Neural cell (in vitro differentiated cells): ENCODE measurements at regions not wholly inside any gene's neighbourhood (a gene's known extent, or its start where the extent isn't known, plus 50 kb on each side); places are given as distances from the start of the nearest gene placed in this dataset.

Source experiments
- H2AFZ ChIP-seq: fragments of 200-600, 300-800 bp; sonication (generic), shearing (Covaris generic); 2 replicates; pipeline ENCODE4 v1.6.0; 2014; ENCODE audit warnings: low read depth, mild to moderate bottlenecking, antibody characterized with exemption, low read length, moderate library complexity
- H3F3A ChIP-seq: fragments of 200-600 bp; shearing (Covaris generic); 2 replicates; pipeline ENCODE4 v1.6.1; 2016; ENCODE audit warnings: mild to moderate bottlenecking, moderate library complexity, mixed read lengths, antibody characterized with exemption, low read length; ENCODE audit not compliant: insufficient read depth, poor library complexity, severe bottlenecking
- H3K27ac ChIP-seq: fragments of 200-600, 300-800 bp; sonication (generic), shearing (Covaris generic); 2 replicates; pipeline ENCODE4 v1.5.1; 2014; ENCODE audit warnings: mild to moderate bottlenecking, low read length, moderate library complexity
- H3K27me3 ChIP-seq: fragments of 300-800, 200-600 bp; sonication (generic), shearing (Covaris generic); 2 replicates; pipeline ENCODE4 v1.6.0; 2014; ENCODE audit warnings: mild to moderate bottlenecking, low read depth, low read length, moderate library complexity; ENCODE audit not compliant: insufficient read depth
- H3K36me3 ChIP-seq: fragments of 300-800, 200-600 bp; sonication (generic), shearing (Covaris generic); 2 replicates; pipeline ENCODE4 v1.5.1; 2014; ENCODE audit warnings: mild to moderate bottlenecking, antibody characterized with exemption, low read length, moderate library complexity; ENCODE audit not compliant: insufficient read depth
- H3K4me2 ChIP-seq: fragments of 300-800, 200-600 bp; sonication (generic), shearing (Covaris generic); 2 replicates; pipeline ENCODE4 v1.6.0; 2014; ENCODE audit warnings: mild to moderate bottlenecking, low read length
- H3K4me3 ChIP-seq: fragments of 300-800, 200-600 bp; sonication (generic), shearing (Covaris generic); 2 replicates; pipeline ENCODE4 v1.5.1; 2014; ENCODE audit warnings: mild to moderate bottlenecking, low read length, moderate library complexity
- H3K79me2 ChIP-seq: fragments of 200-600 bp; shearing (Covaris generic); replicated peaks from 2 replicates; pipeline ENCODE4 v1.6.0; 2014; ENCODE audit warnings: mild to moderate bottlenecking, low read length, moderate library complexity; ENCODE audit not compliant: insufficient read depth
- H3K9ac ChIP-seq: fragments of 300-800, 200-600 bp; sonication (generic), shearing (Covaris generic); 2 replicates; pipeline ENCODE4 v1.6.1; 2016; ENCODE audit warnings: mild to moderate bottlenecking, low read length, mixed read lengths
- H3K9me2 ChIP-seq: fragments of 200-600 bp; shearing (Covaris generic); 2 replicates; pipeline ENCODE4 v1.6.1; 2016; ENCODE audit warnings: mild to moderate bottlenecking, low read length, mixed read lengths; ENCODE audit not compliant: insufficient read depth
- H3K9me3 ChIP-seq: fragments of 200-600, 300-800 bp; sonication (generic), shearing (Covaris generic); 2 replicates; pipeline ENCODE4 v1.6.1; 2016; ENCODE audit warnings: mild to moderate bottlenecking, mixed run types, low read length, moderate library complexity, mixed read lengths
- H4K20me1 ChIP-seq: fragments of 200-600 bp; shearing (Covaris generic); 2 replicates; pipeline ENCODE4 v1.6.1; 2016; ENCODE audit warnings: mild to moderate bottlenecking, mixed run types; ENCODE audit not compliant: insufficient read depth
- EP300 ChIP-seq: fragments of 450-650 bp; conservative IDR thresholded peaks from 2 replicates; pipeline ENCODE4 v1.6.1; 2014; ENCODE audit warnings: antibody characterized with exemption, mild to moderate bottlenecking, moderate library complexity; ENCODE audit not compliant: poor library complexity, severe bottlenecking
- EZH2 ChIP-seq: fragments of 200-600, 300-800 bp; shearing (Covaris generic), sonication (generic); IDR thresholded peaks from 2 replicates; pipeline ENCODE4 v1.6.1; 2014; ENCODE audit warnings: antibody characterized with exemption, low read length, borderline replicate concordance, mild to moderate bottlenecking; ENCODE audit not compliant: insufficient read depth, poor library complexity, severe bottlenecking
- MXI1 ChIP-seq: fragments of 450-650 bp; conservative IDR thresholded peaks from 2 replicates; pipeline ENCODE4 v1.6.1; 2014; ENCODE audit warnings: antibody characterized with exemption, mild to moderate bottlenecking; ENCODE audit not compliant: poor library complexity, severe bottlenecking
- POLR2AphosphoS5 ChIP-seq: IDR thresholded peaks from 2 replicates; pipeline ENCODE4 v1.6.1; 2012
- RAD21 ChIP-seq: fragments of 450-650 bp; conservative IDR thresholded peaks from 2 replicates; pipeline ENCODE4 v1.6.1; 2014; ENCODE audit warnings: antibody characterized with exemption, mild to moderate bottlenecking, moderate library complexity
- SMC3 ChIP-seq: fragments of 450-650 bp; conservative IDR thresholded peaks from 2 replicates; pipeline ENCODE4 v1.6.1; 2014; ENCODE audit warnings: antibody characterized with exemption, mild to moderate bottlenecking, moderate library complexity; ENCODE audit not compliant: poor library complexity
- TAF1 ChIP-seq: IDR thresholded peaks from 2 replicates; pipeline ENCODE4 v1.6.1; 2012; ENCODE audit warnings: low read depth
- TF ChIP-seq, protein P1 (sequence below): fragments of 450-650 bp; IDR thresholded peaks from 2 replicates; pipeline ENCODE4 v1.5.1; 2014; ENCODE audit warnings: antibody characterized with exemption, mild to moderate bottlenecking, moderate library complexity; ENCODE audit not compliant: poor library complexity, severe bottlenecking
- TF ChIP-seq, protein P2 (sequence below): IDR thresholded peaks from 2 replicates; pipeline ENCODE4 v1.6.1; 2012; ENCODE audit warnings: borderline replicate concordance

DNA sequence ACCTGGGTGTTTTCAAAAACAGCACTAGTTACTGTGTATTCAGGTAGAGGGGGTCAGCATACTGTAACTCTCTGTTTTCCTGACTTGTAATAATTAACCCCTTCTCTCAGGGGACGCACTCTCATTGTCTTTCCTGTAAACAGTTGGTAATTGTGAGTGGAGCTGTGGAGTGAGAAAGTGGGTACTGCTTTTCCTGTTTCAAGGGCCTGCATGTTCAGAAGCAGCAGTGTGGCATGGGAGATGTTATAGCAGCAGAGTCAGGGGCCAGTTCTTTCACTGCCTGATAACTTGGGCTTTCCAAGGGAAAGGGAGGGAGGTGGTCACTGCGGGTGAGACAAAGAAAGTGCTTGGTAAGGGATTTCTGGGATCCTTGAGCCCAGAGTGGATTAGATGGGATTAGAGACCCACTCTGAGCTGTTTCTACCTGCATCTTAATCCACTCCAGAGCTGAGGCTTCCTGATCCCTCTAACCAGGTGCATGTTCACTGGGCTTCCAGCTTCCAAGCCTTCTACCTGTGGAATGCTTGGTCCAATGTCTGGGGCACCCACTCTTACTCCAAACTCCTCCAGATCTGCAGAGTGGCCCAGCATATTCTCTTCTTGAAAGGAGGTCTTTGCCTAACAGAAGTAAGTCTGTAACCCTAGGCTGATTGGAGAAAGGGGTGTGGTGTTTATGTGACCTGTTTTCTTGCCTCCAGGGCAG, 105.2 kb downstream of the RPLP1 start:
- H3K27me3 ChIP-seq = no peaks in the 10 kb centered on the region
- H3F3A ChIP-seq = no peaks in the 10 kb centered on the region
- H2AFZ ChIP-seq = no peak overlapping the region
- H3K4me2 ChIP-seq = no peak overlapping the region
- H3K79me2 ChIP-seq = no peaks in the 10 kb centered on the region
- H4K20me1 ChIP-seq = no peaks in the 10 kb centered on the region
- H3K4me3 ChIP-seq = no peak overlapping the region
- no peak overlapping the region for H3K9ac ChIP-seq
- H3K36me3 ChIP-seq = no peaks in the 10 kb centered on the region
- no peaks in the 10 kb centered on the region for H3K9me2 ChIP-seq
- TF ChIP-seq TAF1 = no peak
- TF ChIP-seq POLR2AphosphoS5 = no peak
- no peak for TF ChIP-seq EZH2
- TF ChIP-seq EP300 = no peak
- no peak for TF ChIP-seq RAD21
- TF ChIP-seq, protein P1, sequence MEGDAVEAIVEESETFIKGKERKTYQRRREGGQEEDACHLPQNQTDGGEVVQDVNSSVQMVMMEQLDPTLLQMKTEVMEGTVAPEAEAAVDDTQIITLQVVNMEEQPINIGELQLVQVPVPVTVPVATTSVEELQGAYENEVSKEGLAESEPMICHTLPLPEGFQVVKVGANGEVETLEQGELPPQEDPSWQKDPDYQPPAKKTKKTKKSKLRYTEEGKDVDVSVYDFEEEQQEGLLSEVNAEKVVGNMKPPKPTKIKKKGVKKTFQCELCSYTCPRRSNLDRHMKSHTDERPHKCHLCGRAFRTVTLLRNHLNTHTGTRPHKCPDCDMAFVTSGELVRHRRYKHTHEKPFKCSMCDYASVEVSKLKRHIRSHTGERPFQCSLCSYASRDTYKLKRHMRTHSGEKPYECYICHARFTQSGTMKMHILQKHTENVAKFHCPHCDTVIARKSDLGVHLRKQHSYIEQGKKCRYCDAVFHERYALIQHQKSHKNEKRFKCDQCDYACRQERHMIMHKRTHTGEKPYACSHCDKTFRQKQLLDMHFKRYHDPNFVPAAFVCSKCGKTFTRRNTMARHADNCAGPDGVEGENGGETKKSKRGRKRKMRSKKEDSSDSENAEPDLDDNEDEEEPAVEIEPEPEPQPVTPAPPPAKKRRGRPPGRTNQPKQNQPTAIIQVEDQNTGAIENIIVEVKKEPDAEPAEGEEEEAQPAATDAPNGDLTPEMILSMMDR = no peak
- no peak for TF ChIP-seq MXI1
- TF ChIP-seq, protein P2, sequence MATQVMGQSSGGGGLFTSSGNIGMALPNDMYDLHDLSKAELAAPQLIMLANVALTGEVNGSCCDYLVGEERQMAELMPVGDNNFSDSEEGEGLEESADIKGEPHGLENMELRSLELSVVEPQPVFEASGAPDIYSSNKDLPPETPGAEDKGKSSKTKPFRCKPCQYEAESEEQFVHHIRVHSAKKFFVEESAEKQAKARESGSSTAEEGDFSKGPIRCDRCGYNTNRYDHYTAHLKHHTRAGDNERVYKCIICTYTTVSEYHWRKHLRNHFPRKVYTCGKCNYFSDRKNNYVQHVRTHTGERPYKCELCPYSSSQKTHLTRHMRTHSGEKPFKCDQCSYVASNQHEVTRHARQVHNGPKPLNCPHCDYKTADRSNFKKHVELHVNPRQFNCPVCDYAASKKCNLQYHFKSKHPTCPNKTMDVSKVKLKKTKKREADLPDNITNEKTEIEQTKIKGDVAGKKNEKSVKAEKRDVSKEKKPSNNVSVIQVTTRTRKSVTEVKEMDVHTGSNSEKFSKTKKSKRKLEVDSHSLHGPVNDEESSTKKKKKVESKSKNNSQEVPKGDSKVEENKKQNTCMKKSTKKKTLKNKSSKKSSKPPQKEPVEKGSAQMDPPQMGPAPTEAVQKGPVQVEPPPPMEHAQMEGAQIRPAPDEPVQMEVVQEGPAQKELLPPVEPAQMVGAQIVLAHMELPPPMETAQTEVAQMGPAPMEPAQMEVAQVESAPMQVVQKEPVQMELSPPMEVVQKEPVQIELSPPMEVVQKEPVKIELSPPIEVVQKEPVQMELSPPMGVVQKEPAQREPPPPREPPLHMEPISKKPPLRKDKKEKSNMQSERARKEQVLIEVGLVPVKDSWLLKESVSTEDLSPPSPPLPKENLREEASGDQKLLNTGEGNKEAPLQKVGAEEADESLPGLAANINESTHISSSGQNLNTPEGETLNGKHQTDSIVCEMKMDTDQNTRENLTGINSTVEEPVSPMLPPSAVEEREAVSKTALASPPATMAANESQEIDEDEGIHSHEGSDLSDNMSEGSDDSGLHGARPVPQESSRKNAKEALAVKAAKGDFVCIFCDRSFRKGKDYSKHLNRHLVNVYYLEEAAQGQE = no peak
- no peak for TF ChIP-seq SMC3
- no peaks in the 10 kb centered on the region for H3K9me3 ChIP-seq
- H3K27ac ChIP-seq = no peak overlapping the region

DNA sequence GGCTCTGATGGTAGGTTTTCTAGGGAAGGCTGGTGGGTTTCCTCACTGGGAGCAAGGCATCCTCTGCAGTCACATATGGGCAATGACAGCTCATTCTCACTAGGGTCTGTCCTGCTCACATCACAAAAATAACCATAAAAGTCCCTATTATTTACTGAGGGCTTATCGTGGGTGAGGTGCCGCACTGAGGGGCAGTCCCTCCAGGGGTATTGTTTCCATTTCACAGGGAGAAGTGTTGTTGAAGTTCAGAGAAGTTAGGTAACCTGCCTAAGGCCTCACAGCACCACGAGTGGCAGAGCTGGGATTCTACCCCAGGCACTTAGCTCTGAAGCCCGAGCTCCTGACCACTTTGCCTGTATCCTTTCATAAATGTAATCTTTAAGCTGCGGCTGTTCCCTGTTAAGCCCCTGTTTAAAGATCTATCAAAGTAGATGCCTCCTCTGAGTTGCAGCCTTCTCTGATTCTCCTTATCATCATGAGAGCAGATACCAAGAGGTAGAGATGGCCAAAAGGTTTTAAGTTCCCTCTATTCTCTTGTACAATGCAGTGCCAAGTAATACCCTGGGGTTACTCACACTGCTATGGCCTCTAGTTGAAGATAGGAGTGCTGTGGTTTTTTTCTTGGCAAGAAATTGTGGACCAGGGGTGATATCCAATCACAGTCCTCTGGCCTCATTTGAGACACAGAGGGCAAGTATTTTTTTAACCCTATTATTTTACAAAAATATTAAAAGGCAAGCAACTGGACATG, 107.0 kb downstream of the RPLP1 start:
- TF ChIP-seq, protein P1 = no peak
- no peak for TF ChIP-seq SMC3
- TF ChIP-seq MXI1 = no peak
- no peak for TF ChIP-seq TAF1
- TF ChIP-seq EP300 = no peak
- TF ChIP-seq EZH2 = no peak
- no peak for TF ChIP-seq RAD21
- TF ChIP-seq POLR2AphosphoS5 = no peak
- TF ChIP-seq, protein P2 = no peak
- Histone ChIP-seq H3K36me3 (no peaks in the 10 kb centered on the region), H3F3A (no peaks in the 10 kb centered on the region), H3K4me3 (no peak overlapping the region), H3K27me3 (no peaks in the 10 kb centered on the region), H3K79me2 (no peaks in the 10 kb centered on the region), H4K20me1 (no peaks in the 10 kb centered on the region), H3K9me2 (no peaks in the 10 kb centered on the region), H3K9ac (no peak overlapping the region), H3K27ac (no peak overlapping the region), H3K9me3 (no peaks in the 10 kb centered on the region), H3K4me2 (no peak overlapping the region), H2AFZ (no peak overlapping the region)
